Neuronal stem cell (in vitro differentiated cells): ENCODE measurements at regions not wholly inside any gene's neighbourhood (a gene's known extent, or its start where the extent isn't known, plus 50 kb on each side); places are given as distances from the start of the nearest gene placed in this dataset.
A peak's percentile ranks its signal among the peaks of the same experiment; 100 is the strongest.

Experiments
- DNase-seq: peaks from one replicate; pipeline ENCODE4 v3.0.0-alpha.2; 2013; ENCODE audit warnings: low spot score
- H2AFZ ChIP-seq: one replicate; pipeline ENCODE4 v1.6.1; 2013; ENCODE audit warnings: mild to moderate bottlenecking, low read length, inconsistent platforms
- H2AK5ac ChIP-seq: 2 replicates; pipeline ENCODE4 v1.6.1; 2013; ENCODE audit warnings: low read depth, mild to moderate bottlenecking, inconsistent platforms, low read length, moderate library complexity, mixed read lengths
- H2BK120ac ChIP-seq: 2 replicates; pipeline ENCODE4 v1.6.1; 2013; ENCODE audit warnings: low read depth, mild to moderate bottlenecking, inconsistent platforms, low read length, moderate library complexity, mixed read lengths
- H2BK12ac ChIP-seq: one replicate; pipeline ENCODE4 v1.6.1; 2013; ENCODE audit warnings: low read length, inconsistent platforms
- H2BK15ac ChIP-seq: 2 replicates; pipeline ENCODE4 v1.6.1; 2013; ENCODE audit warnings: mild to moderate bottlenecking, low read length, inconsistent platforms, mixed read lengths
- H2BK5ac ChIP-seq: one replicate; pipeline ENCODE4 v1.6.1; 2013; ENCODE audit warnings: inconsistent platforms, mild to moderate bottlenecking, low read length, moderate library complexity
- H3K14ac ChIP-seq: one replicate; pipeline ENCODE4 v1.6.1; 2013; ENCODE audit warnings: low read length, inconsistent platforms
- H3K18ac ChIP-seq: 2 replicates; pipeline ENCODE4 v1.6.1; 2013; ENCODE audit warnings: low read length, inconsistent platforms
- H3K23ac ChIP-seq: 2 replicates; pipeline ENCODE4 v1.6.1; 2013; ENCODE audit warnings: low read depth, mild to moderate bottlenecking, mixed read lengths, low read length, inconsistent platforms; ENCODE audit not compliant: poor library complexity
- H3K27ac ChIP-seq: replicated peaks from 3 replicates; pipeline ENCODE4 v1.5.1; 2013; ENCODE audit warnings: low read length, inconsistent platforms
- H3K27me3 ChIP-seq, 3 experiments: 2 replicates each; pipeline ENCODE4 v1.6.1; 2013; ENCODE audit warnings: low read length in 3 of 3, mild to moderate bottlenecking in 2 of 3, inconsistent platforms in 1 of 3, low read depth in 1 of 3, mixed read lengths in 1 of 3, moderate library complexity in 1 of 3; ENCODE audit not compliant: control insufficient read depth in 3 of 3, insufficient read depth in 3 of 3
- H3K36me3 ChIP-seq, 2 donors: replicated peaks in 1 of 2; 2 replicates each; pipeline ENCODE4 v1.6.1; 2013; ENCODE audit warnings: low read length in 2 of 2; ENCODE audit not compliant: control insufficient read depth in 2 of 2, insufficient read depth in 2 of 2
- H3K4ac ChIP-seq: 2 replicates; pipeline ENCODE4 v1.6.1; 2013; ENCODE audit warnings: inconsistent platforms, mild to moderate bottlenecking, low read length, moderate library complexity
- H3K4me1 ChIP-seq, 2 donors: 1 replicate in 1 of 2; 2 replicates in 1 of 2; pipeline ENCODE4 v1.6.1; 2013; ENCODE audit warnings: low read length in 2 of 2, low read depth in 1 of 2; ENCODE audit not compliant: control insufficient read depth in 2 of 2, insufficient read depth in 1 of 2
- H3K4me2 ChIP-seq: one replicate; pipeline ENCODE4 v1.6.1; 2013; ENCODE audit warnings: mild to moderate bottlenecking, low read length, inconsistent platforms; ENCODE audit not compliant: insufficient read depth, poor library complexity, severe bottlenecking
- H3K4me3 ChIP-seq, 2 donors: 2 replicates each; pipeline ENCODE4 v1.5.1; 2013; ENCODE audit warnings: low read length in 2 of 2, mild to moderate bottlenecking in 2 of 2, inconsistent platforms in 1 of 2, moderate library complexity in 1 of 2
- H3K79me1 ChIP-seq: one replicate; pipeline ENCODE4 v1.6.1; 2013; ENCODE audit warnings: low read depth, mild to moderate bottlenecking, inconsistent platforms, low read length, moderate library complexity
- H3K9ac ChIP-seq: one replicate; pipeline ENCODE4 v1.6.1; 2013; ENCODE audit warnings: mild to moderate bottlenecking, low read depth, low read length, inconsistent platforms; ENCODE audit not compliant: poor library complexity
- H3K9me3 ChIP-seq, 2 donors: replicated peaks in 1 of 2; 2 replicates each; pipeline versions ENCODE3 to v1.6.1; 2013; ENCODE audit warnings: low read length in 2 of 2, mild to moderate bottlenecking in 2 of 2, inconsistent platforms in 1 of 2, low read depth in 1 of 2, mixed read lengths in 1 of 2, moderate library complexity in 1 of 2; ENCODE audit not compliant: control insufficient read depth in 2 of 2, insufficient read depth in 1 of 2
- H4K8ac ChIP-seq: one replicate; pipeline ENCODE4 v1.6.1; 2013; ENCODE audit warnings: low read depth, mild to moderate bottlenecking, inconsistent platforms, low read length, moderate library complexity
- H4K91ac ChIP-seq: one replicate; pipeline ENCODE4 v1.6.1; 2013; ENCODE audit warnings: low read length, low read depth, mild to moderate bottlenecking, inconsistent platforms; ENCODE audit not compliant: poor library complexity
- WGBS, 2 donors: extraction: QIAGEN DNeasy Blood & Tissue Kit; methylation state at CpG; one replicate each; pipeline ENCODE4 v1.1.7; 2013; ENCODE audit warnings: missing lambda C conversion rate in 2 of 2, mixed read lengths in 1 of 2; ENCODE audit not compliant: insufficient read length in 2 of 2, insufficient replicate concordance in 1 of 2; ENCODE audit errors: extremely low coverage in 2 of 2; 5-methylcytosine and 5-hydroxymethylcytosine counted together

- H3K23ac ChIP-seq: no peak overlapping the region
- H3K4me2 ChIP-seq: no peak overlapping the region
- H3K4me3 ChIP-seq: no peak overlapping the region
- no peaks in the 10 kb centered on the region for H3K4me1 ChIP-seq
- H4K8ac ChIP-seq: no peak overlapping the region
- H2BK5ac ChIP-seq: peak overlapping the region; percentile 22
- H3K9ac ChIP-seq: no peak overlapping the region
- H3K14ac ChIP-seq: no peak overlapping the region
- H3K18ac ChIP-seq: peak overlapping the region; percentile 71
- H4K91ac ChIP-seq: no peak overlapping the region
- no peak for DNase-seq
- H3K9me3 ChIP-seq: peaks cover 0 to 5% of the 10 kb centered on the region in 2 donors
- no peaks in the 10 kb centered on the region for H3K79me1 ChIP-seq
- peaks cover 0 to 32% (median 4%) of the 10 kb centered on the region in 3 experiments for H3K27me3 ChIP-seq
- no peak overlapping the region for H2BK120ac ChIP-seq
- peak overlapping the region; percentile 40 for H2AK5ac ChIP-seq
- H3K27ac ChIP-seq: no peak overlapping the region
- H2BK15ac ChIP-seq: no peak overlapping the region
- no peak overlapping the region for H2AFZ ChIP-seq
- WGBS, 2 donors: no CpG with 5 or more reads among the region's 10 CpGs
- peaks cover 0 to 2% of the 10 kb centered on the region in 2 donors for H3K36me3 ChIP-seq
- H2BK12ac ChIP-seq: no peak overlapping the region
- H3K4ac ChIP-seq: no peak overlapping the region
Observed at GRCh38 chr14:104476437-104476836, 103.1 kb upstream of the C14orf180 start.

DNA sequence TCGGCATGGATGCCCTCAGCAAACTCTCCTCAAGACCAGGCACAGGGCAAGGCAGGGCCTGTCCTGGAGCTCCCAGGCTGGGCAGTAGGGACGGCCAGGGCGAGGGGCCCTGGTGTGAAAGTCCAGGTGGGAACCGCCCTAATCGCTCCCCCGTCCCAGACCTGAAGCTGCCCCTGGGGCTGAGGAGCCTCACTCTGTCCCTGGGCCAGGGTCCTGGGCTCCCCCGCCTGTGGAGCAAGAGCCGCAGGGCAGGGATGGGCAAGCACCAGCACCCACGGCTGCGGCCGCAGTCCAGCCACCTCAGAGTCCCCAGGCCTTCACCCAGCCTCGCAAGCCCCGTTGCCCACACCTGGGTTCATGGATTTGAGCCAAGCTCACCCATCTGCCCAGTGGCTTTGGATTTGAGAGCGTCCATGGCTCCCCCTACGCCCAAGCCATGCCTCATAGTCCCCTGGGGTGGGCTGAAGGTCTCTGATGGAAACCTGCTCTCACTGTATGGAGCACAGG lies 102.4 kb upstream of the C14orf180 start:
- no CpG with 5 or more reads among the region's 15 CpGs for WGBS, 2 donors
- Histone ChIP-seq H2BK12ac (no peak overlapping the region), H3K27me3 (peaks cover 0 to 32% (median 0%) of the 10 kb centered on the region in 3 experiments), H4K91ac (no peak overlapping the region), H3K14ac (no peak overlapping the region), H3K18ac (peak overlapping the region; percentile 3), H3K23ac (no peak overlapping the region), H4K8ac (no peak overlapping the region), H2BK120ac (no peak overlapping the region), H3K36me3 (no peaks in the 10 kb centered on the region), H3K4me3 (no peak overlapping the region), H3K9me3 (peaks cover 0 to 4% of the 10 kb centered on the region in 2 donors), H3K9ac (no peak overlapping the region), H2AK5ac (peak overlapping the region; percentile 10), H2BK15ac (no peak overlapping the region), H3K4me1 (no peaks in the 10 kb centered on the region), H3K27ac (no peak overlapping the region), H3K79me1 (no peaks in the 10 kb centered on the region), H2AFZ (no peak overlapping the region), H3K4me2 (no peak overlapping the region), H2BK5ac (no peak overlapping the region), H3K4ac (no peak overlapping the region)
- no peak for DNase-seq

GRCh38 chr14:104477666-104478380 lies 101.7 kb upstream of the C14orf180 start:
- peaks cover 0 to 4% of the 10 kb centered on the region in 2 donors for H3K9me3 ChIP-seq
- no CpG with 5 or more reads among the region's 22 CpGs for WGBS, 2 donors
- H2AFZ ChIP-seq: no peak overlapping the region

GRCh38 chr14:104478656-104479055 lies 100.9 kb upstream of the C14orf180 start:
- H3K4me3 ChIP-seq: no peak overlapping the region
- H4K8ac ChIP-seq: no peak overlapping the region
- H2AK5ac ChIP-seq: peak overlapping the region; percentile 5
- H4K91ac ChIP-seq: no peak overlapping the region
- H3K36me3 ChIP-seq: no peaks in the 10 kb centered on the region
- H2AFZ ChIP-seq: no peak overlapping the region
- no peak overlapping the region for H3K4me2 ChIP-seq
- no peak overlapping the region for H2BK15ac ChIP-seq
- H2BK12ac ChIP-seq: peak overlapping the region; percentile 30
- no peaks in the 10 kb centered on the region for H3K4me1 ChIP-seq
- no peak overlapping the region for H3K27ac ChIP-seq
- peak overlapping the region; percentile 90 for H3K14ac ChIP-seq
- H3K23ac ChIP-seq: peak overlapping the region; percentile 3
- no peak overlapping the region for H3K18ac ChIP-seq
- DNase-seq: no peak
- H3K79me1 ChIP-seq: no peaks in the 10 kb centered on the region
- no peak overlapping the region for H2BK120ac ChIP-seq
- H3K9ac ChIP-seq: no peak overlapping the region
- H2BK5ac ChIP-seq: no peak overlapping the region
- peaks cover 0 to 4% of the 10 kb centered on the region in 2 donors for H3K9me3 ChIP-seq
- peaks cover 0 to 32% (median 0%) of the 10 kb centered on the region in 3 experiments for H3K27me3 ChIP-seq
- H3K4ac ChIP-seq: no peak overlapping the region
- no CpG with 5 or more reads among the region's 7 CpGs for WGBS, 2 donors

More at GRCh38 chr14:104477666-104478380, 101.7 kb upstream of the C14orf180 start:
- H2BK120ac ChIP-seq: no peak overlapping the region
- no peak overlapping the region for H2BK5ac ChIP-seq
- peak overlapping the region; percentile 10 for H2AK5ac ChIP-seq
- no peak overlapping the region for H2BK15ac ChIP-seq
- H2BK12ac ChIP-seq: no peak overlapping the region
- no peak overlapping the region for H3K4me3 ChIP-seq
- DNase-seq: no peak
- H3K79me1 ChIP-seq: no peaks in the 10 kb centered on the region
- H3K4ac ChIP-seq: no peak overlapping the region
- H3K4me2 ChIP-seq: no peak overlapping the region
- no peak overlapping the region for H3K23ac ChIP-seq
- no peaks in the 10 kb centered on the region for H3K36me3 ChIP-seq
- no peaks in the 10 kb centered on the region for H3K4me1 ChIP-seq
- no peak overlapping the region for H3K14ac ChIP-seq
- H3K18ac ChIP-seq: no peak overlapping the region
- H3K27me3 ChIP-seq: peaks cover 0 to 32% (median 0%) of the 10 kb centered on the region in 3 experiments
- H3K27ac ChIP-seq: no peak overlapping the region
- H4K91ac ChIP-seq: no peak overlapping the region
- H3K9ac ChIP-seq: no peak overlapping the region
- no peak overlapping the region for H4K8ac ChIP-seq
